ENCODE measurements at regions not wholly inside any gene's neighbourhood (a gene's known extent, or its start where the extent isn't known, plus 50 kb on each side); places are given as distances from the start of the nearest gene placed in this dataset.

GRCh38 chr9:87270221-87270847 lies 227.3 kb upstream of the DAPK1 start:
- no peak for TF ChIP-seq POLR2AphosphoS5 (IDR thresholded peaks at IDR 0.05; ENCODE audit: low read depth, low read length)
- no peak for TF ChIP-seq TAF1 (IDR thresholded peaks at IDR 0.05; ENCODE audit: borderline replicate concordance, low read depth, low read length)
- no peak for TF ChIP-seq POLR2A (IDR thresholded peaks at IDR 0.05; ENCODE audit: low read depth, low read length)

All from GM12892 (cell line).